ENCODE measurements at regions not wholly inside any gene's neighbourhood (a gene's known extent, or its start where the extent isn't known, plus 50 kb on each side); places are given as distances from the start of the nearest gene placed in this dataset.

DNA sequence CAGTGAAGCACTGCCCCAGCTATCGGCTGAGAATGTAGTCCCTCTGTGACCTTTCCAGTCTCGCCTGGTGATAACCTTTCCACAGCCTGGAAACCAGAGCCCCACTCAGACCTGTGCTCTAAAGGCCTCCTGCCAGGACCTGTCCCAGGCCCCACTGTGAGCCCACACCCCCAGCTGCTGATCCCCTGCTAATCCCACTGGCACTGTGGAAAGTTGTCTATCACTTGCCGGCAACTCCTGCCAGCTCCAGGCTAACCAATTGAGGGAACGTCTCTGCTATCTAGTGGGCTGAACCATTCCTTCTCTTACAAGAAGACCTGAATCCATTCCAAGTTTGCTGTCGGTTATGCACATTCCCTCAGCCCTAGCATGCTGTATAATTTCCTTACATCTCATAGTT lies 328.2 kb downstream of the FAM181B start:
- DNase-seq: no peak
- no peak overlapping the region for H3K9ac ChIP-seq (ENCODE audit: low read length)
- H3K79me2 ChIP-seq (ENCODE audit: low read length): no peaks in the 10 kb centered on the region
- H3K4me2 ChIP-seq (ENCODE audit: low read length): no peak overlapping the region
- CTCF ChIA-PET: no interaction called here
- POLR2A ChIA-PET (ENCODE audit: unreplicated experiment): no interaction called here
- H3K4me1 ChIP-seq (ENCODE audit: insufficient read depth, low read length): no peaks in the 10 kb centered on the region
- no peak for ATAC-seq
- H3F3A ChIP-seq (ENCODE audit: low read length, unreplicated experiment): no peaks in the 10 kb centered on the region
- no peaks in the 10 kb centered on the region for H3K9me2 ChIP-seq (replicated peaks; ENCODE audit: low read length)
- H4K20me1 ChIP-seq (ENCODE audit: low read length): no peaks in the 10 kb centered on the region
- no peak overlapping the region for H2AFZ ChIP-seq (ENCODE audit: low read length)
- BruUV-seq (replicated peaks): no TSS peak
- no peaks in the 10 kb centered on the region for H3K36me3 ChIP-seq (ENCODE audit: low read depth, low read length)
- no peaks in the 10 kb centered on the region for H3K27me3 ChIP-seq (ENCODE audit: low read length)
- no peaks in the 10 kb centered on the region; the same call in 1 of the 2 replicates for H3K9me3 ChIP-seq (ENCODE audit: low read length)
- H3K4me3 ChIP-seq (ENCODE audit: low read length): no peak overlapping the region
- H3K27ac ChIP-seq (ENCODE audit: low read length): no peak overlapping the region
- TF ChIP-seq EZH2phosphoT487 (IDR thresholded peaks at IDR 0.05; ENCODE audit: borderline replicate concordance, low read length) (no peak), EZH2 (IDR thresholded peaks at IDR 0.05; ENCODE audit: low read length, unreplicated experiment) (no peak)
- TF ChIP-seq, protein P1, sequence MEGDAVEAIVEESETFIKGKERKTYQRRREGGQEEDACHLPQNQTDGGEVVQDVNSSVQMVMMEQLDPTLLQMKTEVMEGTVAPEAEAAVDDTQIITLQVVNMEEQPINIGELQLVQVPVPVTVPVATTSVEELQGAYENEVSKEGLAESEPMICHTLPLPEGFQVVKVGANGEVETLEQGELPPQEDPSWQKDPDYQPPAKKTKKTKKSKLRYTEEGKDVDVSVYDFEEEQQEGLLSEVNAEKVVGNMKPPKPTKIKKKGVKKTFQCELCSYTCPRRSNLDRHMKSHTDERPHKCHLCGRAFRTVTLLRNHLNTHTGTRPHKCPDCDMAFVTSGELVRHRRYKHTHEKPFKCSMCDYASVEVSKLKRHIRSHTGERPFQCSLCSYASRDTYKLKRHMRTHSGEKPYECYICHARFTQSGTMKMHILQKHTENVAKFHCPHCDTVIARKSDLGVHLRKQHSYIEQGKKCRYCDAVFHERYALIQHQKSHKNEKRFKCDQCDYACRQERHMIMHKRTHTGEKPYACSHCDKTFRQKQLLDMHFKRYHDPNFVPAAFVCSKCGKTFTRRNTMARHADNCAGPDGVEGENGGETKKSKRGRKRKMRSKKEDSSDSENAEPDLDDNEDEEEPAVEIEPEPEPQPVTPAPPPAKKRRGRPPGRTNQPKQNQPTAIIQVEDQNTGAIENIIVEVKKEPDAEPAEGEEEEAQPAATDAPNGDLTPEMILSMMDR (conservative IDR thresholded peaks at IDR 0.05; ENCODE audit: low read depth, low read length): no peak
- intact Hi-C loops (cut with micrococcal nuclease): no loop called here

DNA sequence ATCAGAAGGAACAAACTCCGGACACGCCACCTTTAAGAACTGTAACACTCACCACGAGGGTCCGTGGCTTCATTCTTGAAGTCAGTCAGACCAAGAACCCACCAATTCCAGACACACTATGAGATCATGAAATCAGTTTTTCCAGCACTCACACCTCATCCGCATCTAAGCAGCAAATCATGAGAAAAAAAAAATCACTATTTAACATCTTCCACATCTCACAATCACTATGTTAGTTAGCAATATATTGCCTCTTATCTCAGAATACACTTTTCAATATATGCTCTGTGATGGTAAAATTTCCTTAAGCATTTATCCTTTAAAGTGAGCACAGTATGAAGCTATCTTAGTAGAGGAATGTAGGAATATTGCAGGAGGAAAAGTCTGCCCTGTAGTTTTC lies 328.7 kb downstream of the FAM181B start:
- no peaks in the 10 kb centered on the region for H3K36me3 ChIP-seq (ENCODE audit: low read depth, low read length)
- H2AFZ ChIP-seq (ENCODE audit: low read length): no peak overlapping the region
- ChIA-PET POLR2A (ENCODE audit: unreplicated experiment) (no interaction called here), CTCF (no interaction called here)
- no peaks in the 10 kb centered on the region for H3K79me2 ChIP-seq (ENCODE audit: low read length)
- no peaks in the 10 kb centered on the region for H3K27me3 ChIP-seq (ENCODE audit: low read length)
- ATAC-seq (no peak), DNase-seq (no peak)
- H3K9me3 ChIP-seq (ENCODE audit: low read length): no peaks in the 10 kb centered on the region; the same call in 1 of the 2 replicates
- no peaks in the 10 kb centered on the region for H3K9me2 ChIP-seq (replicated peaks; ENCODE audit: low read length)
- intact Hi-C loops (cut with micrococcal nuclease): no loop called here
- BruUV-seq (replicated peaks): no TSS peak
- no peak overlapping the region for H3K4me2 ChIP-seq (ENCODE audit: low read length)
- H3K9ac ChIP-seq (ENCODE audit: low read length): no peak overlapping the region
- TF ChIP-seq EZH2phosphoT487 (IDR thresholded peaks at IDR 0.05; ENCODE audit: borderline replicate concordance, low read length) (no peak), EZH2 (IDR thresholded peaks at IDR 0.05; ENCODE audit: low read length, unreplicated experiment) (no peak)
- TF ChIP-seq, protein P1 (conservative IDR thresholded peaks at IDR 0.05; ENCODE audit: low read depth, low read length): no peak
- no peaks in the 10 kb centered on the region for H4K20me1 ChIP-seq (ENCODE audit: low read length)
- no peak overlapping the region for H3K27ac ChIP-seq (ENCODE audit: low read length)
- H3F3A ChIP-seq (ENCODE audit: low read length, unreplicated experiment): no peaks in the 10 kb centered on the region
- no peak overlapping the region for H3K4me3 ChIP-seq (ENCODE audit: low read length)
- H3K4me1 ChIP-seq (ENCODE audit: insufficient read depth, low read length): no peaks in the 10 kb centered on the region

DNA sequence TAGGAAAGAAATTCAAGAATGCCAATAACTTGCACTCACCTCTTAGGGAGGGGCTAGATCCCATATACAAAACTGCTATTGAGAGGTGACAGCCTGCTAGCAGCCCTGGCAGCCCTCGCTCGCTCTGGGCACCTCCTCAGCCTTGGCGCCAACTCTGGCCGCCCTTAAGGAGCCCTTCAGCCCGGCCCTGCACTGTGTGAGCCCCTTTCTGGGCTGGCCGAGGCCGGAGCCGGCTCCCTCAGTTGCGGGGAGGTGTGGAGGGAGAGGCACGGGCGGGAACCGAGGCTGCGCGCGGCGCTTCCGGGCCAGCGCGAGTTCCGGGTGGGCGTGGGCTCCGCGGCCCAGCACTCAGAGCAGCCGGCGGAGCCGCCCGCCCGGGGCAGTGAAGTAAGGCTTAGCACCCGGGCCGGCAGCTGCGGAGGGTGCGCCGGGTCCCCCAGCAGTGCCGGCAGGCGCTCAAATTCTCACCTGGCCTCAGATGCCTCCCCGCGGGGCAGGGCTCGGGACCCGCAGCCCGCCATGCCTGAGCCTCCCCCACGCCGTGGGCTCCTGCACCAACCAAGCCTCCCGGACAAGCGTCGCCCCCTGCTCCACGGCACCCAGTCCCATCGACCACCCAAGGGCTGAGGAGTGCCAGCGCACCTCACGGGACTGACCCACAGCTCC lies 329.9 kb downstream of the FAM181B start:
- H3F3A ChIP-seq (ENCODE audit: low read length, unreplicated experiment): no peaks in the 10 kb centered on the region
- BruUV-seq (replicated peaks): no TSS peak
- POLR2A ChIA-PET (ENCODE audit: unreplicated experiment): no interaction called here
- no peaks in the 10 kb centered on the region; the same call in 1 of the 2 replicates for H3K9me3 ChIP-seq (ENCODE audit: low read length)
- DNase-seq (no peak), ATAC-seq (no peak)
- H3K9ac ChIP-seq (ENCODE audit: low read length): no peak overlapping the region
- H3K36me3 ChIP-seq (ENCODE audit: low read depth, low read length): no peaks in the 10 kb centered on the region
- H3K27ac ChIP-seq (ENCODE audit: low read length): no peak overlapping the region
- CTCF ChIA-PET: no interaction called here
- H3K27me3 ChIP-seq (ENCODE audit: low read length): no peaks in the 10 kb centered on the region
- no peaks in the 10 kb centered on the region for H3K9me2 ChIP-seq (replicated peaks; ENCODE audit: low read length)
- TF ChIP-seq EZH2 (IDR thresholded peaks at IDR 0.05; ENCODE audit: low read length, unreplicated experiment) (no peak), EZH2phosphoT487 (IDR thresholded peaks at IDR 0.05; ENCODE audit: borderline replicate concordance, low read length) (no peak)
- TF ChIP-seq, protein P1 (conservative IDR thresholded peaks at IDR 0.05; ENCODE audit: low read depth, low read length): no peak
- no peaks in the 10 kb centered on the region for H4K20me1 ChIP-seq (ENCODE audit: low read length)
- no peaks in the 10 kb centered on the region for H3K4me1 ChIP-seq (ENCODE audit: insufficient read depth, low read length)
- H3K79me2 ChIP-seq (ENCODE audit: low read length): no peaks in the 10 kb centered on the region
- H2AFZ ChIP-seq (ENCODE audit: low read length): no peak overlapping the region
- intact Hi-C loops (cut with micrococcal nuclease): no loop called here
- no peak overlapping the region for H3K4me3 ChIP-seq (ENCODE audit: low read length)
- H3K4me2 ChIP-seq (ENCODE audit: low read length): no peak overlapping the region

Measured in PC-3 (cell line).